Activated naive CD4-positive, alpha-beta T cell treated with anti-CD3 and anti-CD28 coated beads, Interleukin-2, amount 10 ng/mL, durations not matched to agents 7 days and 5 days (primary cell): ENCODE measurements at regions not wholly inside any gene's neighbourhood (a gene's known extent, or its start where the extent isn't known, plus 50 kb on each side); places are given as distances from the start of the nearest gene placed in this dataset.

ENCODE experiments used
- CTCF ChIA-PET: fragments of 350-600 bp; sonication (Branson Sonifier 250); formaldehyde crosslinking; loops from one replicate; lab custom pipeline; 2021; ENCODE audit warnings: antibody characterized with exemption; lab: Charles Lee
- DNase-seq: peaks from one replicate; pipeline ENCODE4 v3.0.0-alpha.2; 2020
- H3K27ac Mint-ChIP-seq: one replicate; pipeline ENCODE4 v1.8.0; 2021; ENCODE audit warnings: mild to moderate bottlenecking, moderate library complexity, mixed read lengths
- H3K27me3 Mint-ChIP-seq: one replicate; pipeline ENCODE4 v1.8.0; 2021; ENCODE audit warnings: mild to moderate bottlenecking, mixed read lengths
- H3K36me3 Mint-ChIP-seq: one replicate; pipeline ENCODE4 v1.8.0; 2021; ENCODE audit warnings: mixed read lengths
- H3K4me1 Mint-ChIP-seq: one replicate; pipeline ENCODE4 v1.8.0; 2021; ENCODE audit warnings: mixed read lengths
- H3K4me3 Mint-ChIP-seq: one replicate; pipeline ENCODE4 v1.8.0; 2021; ENCODE audit warnings: mild to moderate bottlenecking, moderate library complexity, mixed read lengths
- H3K9me3 Mint-ChIP-seq: one replicate; pipeline ENCODE4 v1.8.0; 2021; ENCODE audit warnings: mixed read lengths

GRCh38 chr12:75705749-75706711, 194.6 kb upstream of the KRR1 start:
- H3K27me3 Mint-ChIP-seq = no peaks in the 10 kb centered on the region
- no peak for DNase-seq
- H3K27ac Mint-ChIP-seq = no peak overlapping the region
- H3K36me3 Mint-ChIP-seq = no peaks in the 10 kb centered on the region
- H3K4me3 Mint-ChIP-seq = no peak overlapping the region
- peaks cover 16% of the 10 kb centered on the region for H3K4me1 Mint-ChIP-seq
- no peaks in the 10 kb centered on the region for H3K9me3 Mint-ChIP-seq
- CTCF ChIA-PET = no interaction called here

DNA sequence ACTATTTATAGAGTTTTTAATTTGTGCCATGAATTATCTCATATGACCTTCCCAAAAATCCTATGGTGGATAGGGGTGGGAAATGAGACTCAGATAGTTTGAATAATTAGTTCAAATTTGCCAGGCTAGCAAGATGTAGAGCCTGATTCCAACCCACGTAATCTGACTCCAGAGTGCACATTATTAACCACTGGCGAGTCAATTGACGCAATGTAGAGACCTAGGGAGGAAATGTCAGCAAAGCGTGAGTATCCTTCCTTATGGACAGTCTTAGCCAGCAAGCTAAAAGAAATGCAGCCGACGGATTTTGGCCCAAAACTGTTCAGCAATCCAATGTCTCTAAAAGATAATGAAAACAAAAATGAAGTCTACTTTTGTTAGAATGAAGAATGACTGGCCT, 193.3 kb upstream of the KRR1 start:
- no peak for DNase-seq
- H3K4me3 Mint-ChIP-seq = no peak overlapping the region
- H3K4me1 Mint-ChIP-seq = peaks cover 16% of the 10 kb centered on the region
- H3K9me3 Mint-ChIP-seq = no peaks in the 10 kb centered on the region
- CTCF ChIA-PET = interaction anchor here (0.6 kb wide), 1 partner anchor 113 kb away, joined by 3 read pairs; no protein-coding TSS in a partner anchor
- H3K27me3 Mint-ChIP-seq = no peaks in the 10 kb centered on the region
- H3K27ac Mint-ChIP-seq = no peak overlapping the region
- no peaks in the 10 kb centered on the region for H3K36me3 Mint-ChIP-seq

DNA sequence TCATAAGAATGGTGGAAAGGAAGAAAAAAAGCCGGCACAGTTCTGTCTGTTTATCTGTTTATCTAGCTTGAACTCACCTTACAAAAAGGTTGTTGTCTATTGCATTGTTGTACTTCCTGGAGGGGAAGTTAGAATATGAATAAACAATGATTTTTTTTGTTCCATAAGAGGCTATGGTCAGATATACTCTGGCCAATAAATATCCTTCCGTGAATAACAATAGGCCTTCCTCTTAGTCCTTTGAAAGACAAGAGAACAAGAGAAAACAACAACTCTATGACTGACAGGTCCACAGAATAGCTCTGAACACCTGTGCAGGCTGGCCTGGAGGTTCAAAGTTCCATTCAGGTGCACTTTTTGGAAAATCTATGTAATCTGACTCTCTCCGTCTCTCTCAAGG, 192.8 kb upstream of the KRR1 start:
- H3K36me3 Mint-ChIP-seq = no peaks in the 10 kb centered on the region
- peaks cover 16% of the 10 kb centered on the region for H3K4me1 Mint-ChIP-seq
- CTCF ChIA-PET = interaction anchor here (0.6 kb wide), 1 partner anchor 113 kb away, joined by 3 read pairs; no protein-coding TSS in a partner anchor
- no peaks in the 10 kb centered on the region for H3K27me3 Mint-ChIP-seq
- DNase-seq = no peak
- H3K27ac Mint-ChIP-seq = no peak overlapping the region
- no peaks in the 10 kb centered on the region for H3K9me3 Mint-ChIP-seq
- no peak overlapping the region for H3K4me3 Mint-ChIP-seq

DNA sequence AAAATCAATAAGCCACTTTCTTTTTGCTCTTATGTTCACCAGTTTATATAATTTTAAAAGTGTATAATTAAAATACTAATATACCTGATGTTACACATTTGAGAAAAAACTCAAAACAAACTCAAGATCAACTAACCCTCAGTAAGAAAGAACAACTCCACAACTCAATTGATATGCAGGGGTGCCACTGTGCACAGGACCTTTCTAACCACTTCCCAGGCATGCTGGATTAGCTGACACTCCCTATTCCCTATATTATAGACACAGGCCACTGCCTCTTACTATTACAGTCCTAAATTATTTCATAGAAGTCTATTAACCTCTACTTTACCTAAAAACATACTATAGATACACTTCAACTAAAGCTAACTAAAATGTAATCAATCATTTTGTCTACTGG, 191.7 kb upstream of the KRR1 start:
- no peak for DNase-seq
- no peaks in the 10 kb centered on the region for H3K27me3 Mint-ChIP-seq
- H3K9me3 Mint-ChIP-seq = no peaks in the 10 kb centered on the region
- peaks cover 16% of the 10 kb centered on the region for H3K4me1 Mint-ChIP-seq
- no peak overlapping the region for H3K27ac Mint-ChIP-seq
- no peak overlapping the region for H3K4me3 Mint-ChIP-seq
- CTCF ChIA-PET = interaction anchor here (0.6 kb wide), 1 partner anchor 24 kb away, joined by 3 read pairs; no protein-coding TSS in a partner anchor
- H3K36me3 Mint-ChIP-seq = no peaks in the 10 kb centered on the region

DNA sequence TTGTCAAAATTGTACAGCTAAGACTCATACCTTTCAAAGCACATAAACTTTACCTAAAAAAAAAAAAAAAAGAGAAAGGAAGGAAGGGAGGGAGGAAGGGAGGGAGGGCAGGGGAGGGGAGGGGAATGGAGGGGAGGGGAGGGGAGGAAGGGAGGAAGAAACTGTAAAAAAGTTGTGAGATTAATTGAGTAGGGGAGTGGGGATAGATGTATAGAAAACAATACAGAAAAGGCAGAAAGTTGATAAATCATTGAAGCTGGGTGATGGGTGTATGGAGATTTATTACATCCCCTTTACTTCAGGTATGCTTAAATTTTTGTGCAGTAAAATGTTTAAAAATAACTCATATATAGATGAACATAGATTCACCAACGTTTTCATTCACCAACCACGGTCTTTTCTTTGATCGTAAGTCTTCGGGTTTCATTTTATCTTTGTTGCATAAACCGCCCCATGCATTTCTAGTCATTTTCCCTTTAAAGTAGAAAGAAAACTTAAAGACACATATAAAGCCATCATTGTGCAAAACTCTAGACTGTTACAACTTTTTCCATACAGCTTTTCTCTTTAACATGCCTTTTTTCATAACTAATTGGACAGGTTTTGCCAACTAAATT, 191.2 kb upstream of the KRR1 start:
- Mint-ChIP-seq H3K4me1 (peaks cover 16% of the 10 kb centered on the region), H3K4me3 (no peak overlapping the region), H3K36me3 (no peaks in the 10 kb centered on the region), H3K27ac (peak overlapping the region; percentile 76), H3K27me3 (no peaks in the 10 kb centered on the region), H3K9me3 (no peaks in the 10 kb centered on the region)
- no peak for DNase-seq
- CTCF ChIA-PET = interaction anchor here (0.6 kb wide), 1 partner anchor 24 kb away, joined by 3 read pairs; no protein-coding TSS in a partner anchor

DNA sequence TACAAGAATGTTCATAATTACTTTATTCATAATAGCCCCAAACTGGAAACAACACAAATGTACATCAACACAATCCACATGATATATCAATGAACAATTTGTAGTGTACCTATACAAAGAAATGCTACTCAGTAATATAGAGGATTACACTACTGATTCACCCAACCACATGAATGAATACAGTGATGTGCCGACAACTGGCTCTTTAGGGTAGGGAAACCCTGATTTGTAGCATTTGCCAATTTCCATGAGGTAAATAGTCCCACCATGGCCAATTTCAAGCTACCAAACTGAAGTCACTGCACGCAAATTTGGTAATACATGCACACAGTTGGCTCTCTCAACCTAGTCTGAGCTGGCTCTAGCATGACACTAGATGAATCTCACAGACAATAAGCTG, 190.4 kb upstream of the KRR1 start:
- Mint-ChIP-seq H3K36me3 (no peaks in the 10 kb centered on the region), H3K9me3 (no peaks in the 10 kb centered on the region), H3K27ac (peak overlapping the region; percentile 76), H3K4me3 (no peak overlapping the region), H3K27me3 (no peaks in the 10 kb centered on the region), H3K4me1 (peaks cover 15% of the 10 kb centered on the region)
- CTCF ChIA-PET = no interaction called here
- no peak for DNase-seq

DNA sequence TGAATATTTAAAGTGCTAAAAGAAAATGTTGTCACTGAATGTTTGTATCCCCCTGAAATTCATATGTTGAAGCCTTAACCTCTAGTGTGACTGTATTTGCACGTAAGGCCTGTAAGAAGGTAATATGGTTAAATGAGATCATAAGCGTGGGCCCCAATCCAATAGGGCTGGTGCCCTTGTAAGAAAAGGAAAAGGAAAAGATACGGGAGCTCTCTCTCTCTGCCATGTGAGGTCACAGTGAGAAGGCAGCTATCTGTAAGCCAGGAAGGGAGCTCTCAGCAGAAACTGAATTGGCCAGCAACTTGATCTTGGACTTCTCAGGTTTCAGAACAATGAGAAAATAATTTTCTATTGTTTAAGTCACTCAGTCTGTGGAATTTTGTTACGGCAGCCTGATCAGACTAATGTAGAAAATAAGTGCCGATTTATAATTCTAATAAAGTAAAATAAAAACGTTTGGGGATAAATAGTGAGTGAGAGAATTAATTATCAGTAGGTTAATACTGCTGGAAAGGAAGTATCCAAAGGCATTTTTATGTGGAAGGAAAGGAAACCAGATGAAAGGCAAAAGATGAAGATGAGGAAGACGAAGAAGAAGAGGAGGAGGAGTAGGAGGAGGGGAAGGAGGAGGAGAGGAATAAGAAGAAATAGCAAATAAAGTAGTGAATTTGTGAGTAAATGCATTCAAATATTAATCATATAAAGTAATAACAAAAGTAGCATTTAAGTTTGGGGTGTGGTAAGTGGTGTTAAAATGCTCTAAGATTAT, 188.5 kb upstream of the KRR1 start:
- no peaks in the 10 kb centered on the region for H3K27me3 Mint-ChIP-seq
- no peak for DNase-seq
- CTCF ChIA-PET = interaction anchor here (1.2 kb wide), 1 partner anchor 115 kb away, joined by 3 read pairs; no protein-coding TSS in a partner anchor
- no peaks in the 10 kb centered on the region for H3K9me3 Mint-ChIP-seq
- H3K4me1 Mint-ChIP-seq = peaks cover 14% of the 10 kb centered on the region
- H3K36me3 Mint-ChIP-seq = no peaks in the 10 kb centered on the region
- H3K27ac Mint-ChIP-seq = no peak overlapping the region
- H3K4me3 Mint-ChIP-seq = no peak overlapping the region

- no peak overlapping the region for H3K27ac Mint-ChIP-seq
- H3K9me3 Mint-ChIP-seq = no peaks in the 10 kb centered on the region
- peaks cover 14% of the 10 kb centered on the region for H3K4me1 Mint-ChIP-seq
- DNase-seq = no peak
- no peak overlapping the region for H3K4me3 Mint-ChIP-seq
- no peaks in the 10 kb centered on the region for H3K27me3 Mint-ChIP-seq
- CTCF ChIA-PET = interaction anchor here (0.7 to 1.2 kb wide), 2 partner anchors 114 to 140 kb away, joined by 3 read pairs; no protein-coding TSS in a partner anchor
- H3K36me3 Mint-ChIP-seq = no peaks in the 10 kb centered on the region
These were observed 187.8 kb upstream of the KRR1 start for GRCh38 chr12:75699251-75699650.

DNA sequence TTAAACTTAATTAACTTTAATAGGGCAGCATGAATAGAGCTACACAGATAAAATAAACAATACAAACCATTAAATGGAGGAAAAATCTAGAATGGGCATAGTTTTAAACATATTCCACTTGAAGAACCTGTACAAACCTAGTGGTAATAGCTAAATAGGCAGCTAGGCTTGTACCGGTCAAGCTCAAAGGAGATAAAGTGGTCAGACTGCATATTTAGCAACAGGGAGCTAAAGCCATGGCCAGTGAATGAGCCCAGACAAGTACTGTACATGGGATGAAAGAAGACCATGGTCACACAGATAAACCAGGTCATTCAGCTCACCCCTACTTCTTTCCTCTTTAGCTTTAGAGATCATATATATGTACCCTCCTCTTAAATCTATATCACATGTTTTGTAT, 186.6 kb upstream of the KRR1 start:
- Mint-ChIP-seq H3K36me3 (no peaks in the 10 kb centered on the region), H3K27me3 (peaks cover 3% of the 10 kb centered on the region), H3K27ac (no peak overlapping the region), H3K9me3 (no peaks in the 10 kb centered on the region), H3K4me1 (peaks cover 11% of the 10 kb centered on the region), H3K4me3 (no peak overlapping the region)
- CTCF ChIA-PET = interaction anchor here (1.1 kb wide), 1 partner anchor 11 kb away, joined by 4 read pairs; no protein-coding TSS in a partner anchor
- DNase-seq = no peak

DNA sequence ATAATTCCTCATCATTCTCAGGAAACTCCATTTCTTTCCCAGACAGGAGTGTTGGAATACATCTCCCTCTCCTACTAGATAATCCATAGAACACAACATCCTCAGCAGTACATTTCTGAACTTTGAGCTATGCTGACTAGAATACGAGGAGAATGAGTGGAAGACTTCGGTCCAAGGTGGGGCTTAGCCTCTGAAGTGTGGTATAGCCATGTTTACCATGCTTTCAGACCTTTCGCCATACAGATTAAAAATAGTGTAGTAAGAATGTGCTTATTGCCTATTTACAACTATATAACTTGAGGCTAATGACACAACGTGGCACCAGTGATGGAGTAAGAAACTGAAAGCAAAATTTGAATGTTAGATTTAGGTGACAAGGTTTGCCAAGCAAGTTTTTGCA, 184.5 kb upstream of the KRR1 start:
- no peaks in the 10 kb centered on the region for H3K36me3 Mint-ChIP-seq
- H3K4me3 Mint-ChIP-seq = no peak overlapping the region
- no peak overlapping the region for H3K27ac Mint-ChIP-seq
- H3K9me3 Mint-ChIP-seq = no peaks in the 10 kb centered on the region
- CTCF ChIA-PET = no interaction called here
- DNase-seq = no peak
- H3K4me1 Mint-ChIP-seq = no peaks in the 10 kb centered on the region
- peaks cover 3% of the 10 kb centered on the region for H3K27me3 Mint-ChIP-seq

- Mint-ChIP-seq H3K4me3 (no peak overlapping the region), H3K36me3 (no peaks in the 10 kb centered on the region), H3K9me3 (no peaks in the 10 kb centered on the region), H3K27me3 (peaks cover 3% of the 10 kb centered on the region), H3K27ac (no peak overlapping the region), H3K4me1 (no peaks in the 10 kb centered on the region)
- no peak for DNase-seq
- CTCF ChIA-PET = no interaction called here
These were observed 183.3 kb upstream of the KRR1 start for GRCh38 chr12:75694534-75695268.

DNA sequence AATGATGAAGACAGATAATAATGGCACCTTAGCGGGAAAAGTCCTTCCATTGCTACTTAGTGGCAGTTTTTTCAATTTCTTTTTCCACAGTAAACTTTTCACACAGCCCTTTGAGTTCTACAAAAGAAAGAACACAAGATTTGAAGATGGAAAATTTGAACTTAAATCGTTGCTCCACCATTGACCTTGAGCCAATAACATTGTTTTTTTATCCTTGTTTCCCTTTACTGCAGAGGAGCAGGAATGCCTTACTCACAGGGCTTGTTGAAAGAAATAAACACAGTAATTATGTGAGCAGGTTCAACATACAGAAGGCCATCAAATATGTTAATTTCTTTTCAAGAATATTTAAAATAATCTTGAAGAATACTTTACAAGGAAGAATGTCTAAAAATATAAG, 181.5 kb upstream of the KRR1 start:
- Mint-ChIP-seq H3K9me3 (no peaks in the 10 kb centered on the region), H3K4me1 (no peaks in the 10 kb centered on the region), H3K36me3 (no peaks in the 10 kb centered on the region), H3K4me3 (no peak overlapping the region), H3K27ac (no peak overlapping the region), H3K27me3 (peaks cover 3% of the 10 kb centered on the region)
- CTCF ChIA-PET = no interaction called here
- no peak for DNase-seq

DNA sequence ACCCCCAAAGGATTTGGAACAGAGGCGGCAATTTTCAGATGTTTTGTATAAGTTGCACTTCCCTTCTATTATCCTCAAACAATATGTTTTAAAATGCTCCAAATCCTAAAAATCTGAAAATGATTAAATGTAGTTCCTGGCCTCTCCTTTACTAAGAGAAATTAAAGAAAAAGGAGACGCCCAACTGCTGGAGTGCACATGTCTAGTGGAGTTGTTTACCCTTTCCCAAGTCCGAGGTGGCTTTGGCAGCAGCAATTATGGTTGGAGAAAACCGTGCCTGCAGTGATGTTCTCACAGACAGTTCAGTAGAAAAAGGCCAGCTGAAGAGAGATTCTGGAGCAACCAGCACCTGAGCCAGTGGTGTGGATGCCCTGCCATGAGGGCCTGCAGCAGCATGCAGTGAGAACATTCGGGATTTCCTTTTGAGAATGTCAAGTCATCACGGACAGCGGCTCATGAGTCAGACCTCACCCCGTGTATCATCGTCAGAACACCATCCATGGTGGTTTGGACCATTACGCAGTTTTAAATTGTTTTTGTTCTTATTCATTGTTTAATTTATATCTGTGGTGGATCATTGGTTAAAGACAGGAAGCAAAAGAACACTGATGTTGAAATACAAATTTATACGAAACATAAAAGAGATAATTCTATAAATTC, 179.0 kb upstream of the KRR1 start:
- CTCF ChIA-PET = no interaction called here
- no peak overlapping the region for H3K4me3 Mint-ChIP-seq
- H3K4me1 Mint-ChIP-seq = no peaks in the 10 kb centered on the region
- no peak for DNase-seq
- H3K27ac Mint-ChIP-seq = no peak overlapping the region
- no peaks in the 10 kb centered on the region for H3K9me3 Mint-ChIP-seq
- peaks cover 3% of the 10 kb centered on the region for H3K27me3 Mint-ChIP-seq
- no peaks in the 10 kb centered on the region for H3K36me3 Mint-ChIP-seq
